ENCODE measurements at regions not wholly inside any gene's neighbourhood (a gene's known extent, or its start where the extent isn't known, plus 50 kb on each side); places are given as distances from the start of the nearest gene placed in this dataset.

GRCh38 chr13:55705971-55706370 is 1434.7 kb upstream of the PRR20A start:
- H3K4me3 ChIP-seq (ENCODE audit: control insufficient read depth, low read depth, low read length): no peak overlapping the region
- DNase-seq (ENCODE audit: low read depth): no peak
- TF ChIP-seq CTCF (conservative IDR thresholded peaks at IDR 0.05; ENCODE audit: control insufficient read depth, insufficient read depth, low read depth, low read length): no peak

GRCh38 chr13:55714120-55714519 is 1426.6 kb upstream of the PRR20A start:
- no peak for TF ChIP-seq CTCF (conservative IDR thresholded peaks at IDR 0.05; ENCODE audit: control insufficient read depth, insufficient read depth, low read depth, low read length)
- no peak overlapping the region for H3K4me3 ChIP-seq (ENCODE audit: control insufficient read depth, low read depth, low read length)
- no peak for DNase-seq (ENCODE audit: low read depth)

DNA sequence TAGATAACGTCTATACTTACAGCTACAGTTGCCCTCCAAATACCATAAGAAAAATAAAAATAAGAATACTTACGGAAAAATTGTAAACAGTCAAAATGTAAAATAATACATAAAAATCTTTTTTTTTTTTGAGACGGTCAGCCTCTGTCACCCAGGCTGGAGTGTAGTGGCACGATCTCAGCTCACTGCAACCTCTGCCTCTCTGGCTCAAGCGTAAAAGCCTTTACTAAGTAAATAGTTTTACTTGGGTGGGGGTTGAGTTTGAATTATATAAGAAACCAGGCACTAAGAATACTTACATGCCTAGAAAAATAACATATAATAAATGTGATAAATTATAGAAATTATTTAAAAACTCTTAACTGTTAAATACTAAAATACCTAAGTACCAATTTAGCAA is 1413.0 kb upstream of the PRR20A start:
- TF ChIP-seq CTCF (conservative IDR thresholded peaks at IDR 0.05; ENCODE audit: control insufficient read depth, insufficient read depth, low read depth, low read length): no peak
- no peak for DNase-seq (ENCODE audit: low read depth)
- H3K4me3 ChIP-seq (ENCODE audit: control insufficient read depth, low read depth, low read length): no peak overlapping the region

DNA sequence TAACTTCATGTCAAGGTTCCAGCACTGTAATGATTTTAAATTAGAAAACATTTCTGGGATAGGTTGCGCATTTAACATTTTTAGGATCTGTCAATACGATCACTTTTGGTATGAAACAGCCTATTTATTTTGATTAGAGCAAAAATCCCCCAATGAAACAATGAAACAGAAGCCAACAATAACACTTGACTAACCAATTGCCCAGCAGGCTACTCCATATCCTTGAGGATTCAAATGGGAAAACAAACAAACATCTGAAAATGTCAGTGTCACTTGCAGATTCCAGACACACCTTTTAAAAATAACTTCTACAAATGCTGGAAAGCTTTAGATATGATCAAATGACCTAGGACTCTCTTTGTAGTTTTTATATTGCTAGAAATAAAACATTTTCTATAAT is 1412.5 kb upstream of the PRR20A start:
- no peak overlapping the region for H3K4me3 ChIP-seq (ENCODE audit: control insufficient read depth, low read depth, low read length)
- no peak for DNase-seq (ENCODE audit: low read depth)
- no peak for TF ChIP-seq CTCF (conservative IDR thresholded peaks at IDR 0.05; ENCODE audit: control insufficient read depth, insufficient read depth, low read depth, low read length)

DNA sequence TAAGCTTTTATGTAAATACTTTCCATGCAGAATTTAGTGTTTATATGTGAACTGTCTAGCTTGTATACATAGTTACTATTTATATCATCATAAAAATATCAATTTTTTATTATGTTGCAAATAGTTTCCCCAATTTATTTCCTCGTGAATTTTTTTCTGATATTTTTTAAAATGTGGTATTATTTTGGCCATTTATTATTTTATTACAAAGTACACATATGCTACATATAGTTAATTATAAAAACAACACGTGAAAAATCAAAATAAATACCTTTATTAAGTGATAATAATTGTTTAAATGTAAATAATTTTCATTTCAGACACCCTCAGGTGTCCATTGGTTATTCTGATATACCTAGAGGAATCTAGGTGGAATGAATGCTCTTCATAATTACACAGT is 1394.9 kb upstream of the PRR20A start:
- TF ChIP-seq CTCF (conservative IDR thresholded peaks at IDR 0.05; ENCODE audit: control insufficient read depth, insufficient read depth, low read depth, low read length): no peak
- DNase-seq (ENCODE audit: low read depth): no peak
- H3K4me3 ChIP-seq (ENCODE audit: control insufficient read depth, low read depth, low read length): no peak overlapping the region

GRCh38 chr13:55761986-55762385 is 1378.7 kb upstream of the PRR20A start:
- no peak for DNase-seq (ENCODE audit: low read depth)
- no peak overlapping the region for H3K4me3 ChIP-seq (ENCODE audit: control insufficient read depth, low read depth, low read length)
- no peak for TF ChIP-seq CTCF (conservative IDR thresholded peaks at IDR 0.05; ENCODE audit: control insufficient read depth, insufficient read depth, low read depth, low read length)

GRCh38 chr13:55777612-55778011 is 1363.1 kb upstream of the PRR20A start:
- H3K4me3 ChIP-seq (ENCODE audit: control insufficient read depth, low read depth, low read length): no peak overlapping the region
- DNase-seq (ENCODE audit: low read depth): no peak
- no peak for TF ChIP-seq CTCF (conservative IDR thresholded peaks at IDR 0.05; ENCODE audit: control insufficient read depth, insufficient read depth, low read depth, low read length)

Measured in fibroblast of mammary gland (primary cell).